ENCODE measurements at regions not wholly inside any gene's neighbourhood (a gene's known extent, or its start where the extent isn't known, plus 50 kb on each side); places are given as distances from the start of the nearest gene placed in this dataset.
"Not testable (repeated sequence)": the region's sequence is repeated elsewhere in the genome, so short reads cannot be mapped to it uniquely, and the experiment has no call there.

GRCh38 chr1:221029981-221030649 lies 150.9 kb downstream of the HLX start:
- no peak for DNase-seq

- no peak for DNase-seq
These were observed 151.7 kb downstream of the HLX start for GRCh38 chr1:221030990-221031389.

GRCh38 chr1:221031458-221032203 lies 152.4 kb downstream of the HLX start:
- no peak for DNase-seq

DNA sequence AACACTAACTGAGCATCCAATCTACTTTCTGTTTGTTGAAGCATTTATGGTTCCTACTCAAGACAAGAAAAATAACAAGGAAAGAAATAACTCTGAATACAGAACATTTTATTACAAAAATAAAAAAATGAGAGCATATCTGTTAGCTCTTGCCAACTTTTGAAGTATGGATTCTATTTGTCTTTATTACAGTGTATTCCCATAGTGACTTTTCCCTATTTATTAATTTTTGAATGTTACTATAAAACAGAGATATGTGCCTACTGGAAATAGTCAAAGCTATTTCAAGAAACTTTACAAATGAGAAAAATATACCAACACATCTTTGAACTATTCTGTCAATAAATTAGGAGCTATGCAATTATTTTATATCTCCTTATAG lies 153.0 kb downstream of the HLX start:
- DNase-seq, result no peak

GRCh38 chr1:221032637-221033280 lies 153.5 kb downstream of the HLX start:
- DNase-seq, result no peak

GRCh38 chr1:221035662-221036153 lies 156.5 kb downstream of the HLX start:
- no peak for DNase-seq

DNA sequence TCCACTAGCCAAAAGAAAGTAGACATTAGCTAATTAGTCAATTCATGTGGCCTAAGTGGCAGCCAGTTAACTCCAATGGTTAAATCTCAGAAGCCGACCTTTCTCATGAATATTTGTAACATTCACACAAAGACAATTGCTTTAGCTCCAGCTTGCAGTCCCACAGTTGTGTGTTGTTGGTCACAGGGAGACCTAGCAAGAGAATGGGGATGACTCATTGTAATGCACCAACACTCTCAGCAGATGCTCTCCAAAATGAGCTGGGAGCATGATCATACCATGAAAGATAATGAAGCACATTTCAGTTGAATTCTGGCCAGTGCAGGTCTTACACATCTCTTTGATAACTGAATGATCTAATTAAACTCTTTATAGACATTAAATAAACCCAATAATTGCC lies 160.4 kb downstream of the HLX start:
- DNase-seq, result no peak

- DNase-seq, result no peak
These were observed 160.9 kb downstream of the HLX start for GRCh38 chr1:221040101-221040500.

DNA sequence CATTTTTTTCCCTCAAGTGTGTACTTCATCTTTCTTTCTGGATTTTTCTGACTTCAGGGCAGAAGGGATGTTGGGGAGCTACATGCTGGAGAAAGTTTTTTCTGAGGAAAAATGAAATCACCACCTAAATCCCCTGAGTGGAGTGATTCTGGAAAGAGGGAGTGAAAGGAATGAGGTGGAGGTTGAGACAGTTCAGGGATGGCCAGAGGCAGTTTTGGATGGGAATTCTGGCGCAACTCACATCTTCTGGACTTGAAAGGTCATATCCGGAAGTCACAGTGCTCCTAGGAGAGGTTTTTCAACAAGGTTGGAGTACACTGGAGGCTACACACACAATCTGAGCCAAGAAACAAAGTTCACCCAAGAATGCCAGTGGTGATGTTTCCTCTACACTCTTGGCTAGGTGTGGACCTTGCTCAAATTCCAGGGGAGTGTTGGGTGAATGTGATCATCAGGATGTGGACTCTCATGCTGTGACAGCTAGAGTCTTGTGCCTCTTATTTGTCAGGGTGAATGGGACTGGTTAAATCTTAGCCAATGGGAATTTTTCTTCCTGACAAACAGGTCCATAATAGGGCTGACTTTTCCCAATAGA lies 161.5 kb downstream of the HLX start:
- DNase-seq, result no peak

DNA sequence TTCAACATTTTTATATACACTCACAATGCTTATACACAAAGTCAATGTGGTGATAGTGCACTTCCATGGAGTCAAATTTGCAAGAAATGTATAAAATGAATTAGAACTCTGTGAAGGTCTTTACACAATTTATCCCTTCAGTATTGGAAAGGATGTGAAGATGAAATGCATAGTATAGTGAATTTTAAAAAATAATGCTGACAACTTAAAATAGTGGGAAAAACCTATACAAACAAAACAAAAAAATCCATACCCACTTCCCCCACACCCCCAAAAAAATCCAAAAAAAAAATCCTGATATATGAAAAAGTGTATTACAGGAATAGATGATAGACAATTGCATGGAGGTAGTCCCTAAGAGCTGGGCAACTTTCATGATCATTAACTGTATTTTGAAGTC lies 165.3 kb downstream of the HLX start:
- no peak for DNase-seq

DNA sequence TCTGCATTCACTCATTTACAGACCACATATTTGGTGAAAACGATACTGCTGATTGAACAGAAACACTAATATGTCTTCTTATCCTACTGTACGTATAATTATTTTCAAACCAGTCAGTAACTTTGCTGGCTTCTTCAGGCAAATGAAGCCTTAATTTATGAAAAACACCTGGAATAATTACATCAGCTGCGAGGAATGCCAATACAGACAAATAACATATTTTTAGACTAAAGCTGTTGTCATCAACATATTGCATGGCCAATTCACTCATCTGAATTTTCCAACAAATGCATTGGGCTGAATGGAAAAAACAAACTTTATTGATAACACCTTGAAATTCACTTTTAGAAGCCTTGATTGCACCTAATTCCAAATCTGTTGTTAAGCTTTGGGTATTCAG lies 165.9 kb downstream of the HLX start:
- no peak for DNase-seq

GRCh38 chr1:221045842-221046831 lies 166.9 kb downstream of the HLX start:
- DNase-seq, result no peak

DNA sequence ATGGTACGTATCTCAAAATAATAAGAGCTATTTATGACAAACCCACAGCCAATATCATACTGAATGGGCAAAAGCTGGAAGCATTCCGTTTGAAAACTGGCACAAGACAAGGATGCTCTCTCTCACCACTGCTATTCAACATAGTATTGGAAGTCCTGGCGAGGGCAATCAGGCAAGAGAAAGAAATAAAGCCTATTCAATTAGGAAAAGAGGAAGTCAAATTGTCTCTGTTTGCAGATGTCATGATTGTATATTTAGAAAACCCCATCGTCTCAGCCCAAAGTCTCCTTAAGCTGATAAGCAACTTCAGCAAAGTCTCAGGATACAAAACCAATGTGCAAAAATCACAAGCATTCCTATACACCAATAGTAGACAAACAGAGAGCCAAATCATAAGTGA lies 172.1 kb downstream of the HLX start:
- DNase-seq, result not testable (repeated sequence)

DNA sequence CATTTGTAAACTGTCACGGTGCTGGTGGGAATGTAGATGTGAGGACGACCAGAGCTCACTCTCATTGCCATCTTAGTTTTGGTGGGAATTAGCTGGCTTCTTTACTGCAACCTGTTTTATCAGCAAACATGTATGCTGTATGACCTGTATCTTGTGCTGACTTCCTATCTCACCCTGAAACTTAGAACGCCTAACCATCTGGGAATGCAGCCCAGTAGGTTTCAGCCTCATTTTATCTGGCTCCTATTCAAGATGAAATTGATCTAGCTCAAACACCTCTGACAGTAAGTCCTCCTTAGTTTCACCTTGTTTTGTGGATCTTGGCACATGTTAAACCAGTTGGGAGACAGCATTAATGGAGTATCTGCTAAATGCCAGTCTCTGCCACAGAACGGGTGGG lies 174.6 kb downstream of the HLX start:
- no peak for DNase-seq

GRCh38 chr1:221059506-221059905 lies 180.3 kb downstream of the HLX start:
- no peak for DNase-seq

GRCh38 chr1:221063651-221064050 lies 184.4 kb downstream of the HLX start:
- no peak for DNase-seq

DNA sequence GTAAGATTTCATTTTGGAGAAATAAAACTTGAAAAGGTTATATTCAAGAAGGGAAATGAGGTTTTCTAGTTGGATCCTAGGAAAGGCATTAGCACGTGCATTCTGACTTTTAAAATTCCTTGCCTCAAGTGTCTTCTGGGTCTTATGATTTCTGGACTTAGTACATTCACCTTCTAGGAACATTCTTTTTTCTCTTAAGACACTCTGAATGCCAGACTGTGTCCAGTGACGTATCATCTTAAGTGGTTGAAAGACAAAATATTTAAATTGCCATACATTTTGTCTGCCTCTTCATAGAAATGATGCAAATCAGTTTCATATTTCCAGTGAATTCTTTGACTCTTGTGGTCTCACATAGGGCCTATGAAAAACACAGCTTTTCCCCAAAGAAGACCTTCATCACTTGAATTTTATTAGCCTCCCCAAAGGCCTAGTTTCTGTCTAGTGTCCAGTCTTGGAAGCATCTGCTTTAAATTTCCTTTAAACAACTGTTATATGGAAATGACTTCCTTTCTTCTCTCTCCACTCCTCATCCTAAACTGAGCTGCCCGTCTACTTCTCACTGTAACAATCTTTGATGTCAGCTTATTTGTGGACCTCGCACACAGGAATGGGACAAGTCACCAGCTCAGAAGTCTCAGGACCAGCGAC lies 187.2 kb downstream of the HLX start:
- no peak for DNase-seq

- DNase-seq, result no peak
These were observed 188.5 kb downstream of the HLX start for GRCh38 chr1:221067721-221068120.

- DNase-seq, result no peak
These were observed 190.1 kb downstream of the HLX start for GRCh38 chr1:221069178-221069903.

DNA sequence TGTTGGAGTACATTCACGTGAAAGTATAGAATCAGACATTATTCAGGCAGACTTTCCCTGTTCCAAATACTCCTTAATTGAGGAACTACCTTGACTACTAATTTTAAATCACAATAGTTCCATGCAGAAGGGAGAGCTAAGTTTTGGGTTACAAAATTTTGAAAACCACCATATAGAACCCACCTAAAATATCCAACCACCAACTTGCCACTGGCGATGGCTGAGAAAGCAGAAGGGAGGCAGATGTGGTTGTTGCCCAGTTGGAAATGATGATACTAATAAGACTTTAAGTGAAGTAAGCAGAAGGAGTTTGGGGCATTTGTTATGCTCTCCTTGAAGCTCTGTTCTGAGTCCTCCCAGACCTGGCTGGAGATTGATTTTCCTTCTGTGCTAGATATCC lies 190.7 kb downstream of the HLX start:
- DNase-seq, result no peak

DNA sequence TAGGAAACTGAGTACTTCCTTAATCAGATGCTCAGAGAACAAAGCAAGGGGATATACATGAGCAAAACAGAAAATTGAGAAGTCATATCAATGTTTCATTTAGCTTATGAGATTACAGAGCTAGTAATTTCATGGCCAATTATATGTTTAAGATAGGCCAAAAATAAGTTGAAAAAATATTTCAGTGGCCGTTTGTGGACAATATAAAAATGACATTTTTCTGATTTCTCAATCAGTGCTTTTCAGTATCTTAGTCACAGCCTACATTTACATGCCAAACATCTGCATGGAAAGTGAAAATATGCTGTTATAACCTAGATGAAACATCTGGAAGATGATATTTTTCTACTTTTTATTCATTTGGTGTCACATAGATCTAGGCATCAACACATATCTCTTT lies 192.5 kb downstream of the HLX start:
- no peak for DNase-seq
